ENCODE measurements at regions not wholly inside any gene's neighbourhood (a gene's known extent, or its start where the extent isn't known, plus 50 kb on each side); places are given as distances from the start of the nearest gene placed in this dataset.

DNA sequence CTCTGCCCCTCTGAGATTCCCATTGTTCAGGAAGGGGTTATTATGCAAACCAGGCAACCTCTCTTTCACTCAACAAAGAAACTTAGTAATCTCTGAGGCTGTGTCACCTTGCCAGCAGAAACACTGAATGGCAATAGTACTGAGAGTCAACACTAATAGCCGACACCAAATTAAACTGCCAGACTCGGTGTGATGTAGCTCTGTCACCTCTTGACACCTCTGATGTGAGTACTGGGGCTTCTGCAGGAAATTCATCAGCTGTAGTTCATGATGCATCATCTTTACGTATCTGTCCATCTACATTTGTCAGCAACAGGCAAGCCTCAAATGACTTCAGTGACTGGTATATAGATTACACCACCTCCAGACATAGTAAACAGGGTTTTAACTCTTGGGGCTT, 65.0 kb upstream of the ONECUT1 start:
- no peaks in the 10 kb centered on the region for H4K20me1 ChIP-seq (ENCODE audit: insufficient read depth, low read length)
- H3K4me2 ChIP-seq (ENCODE audit: low read length): no peak overlapping the region
- no peaks in the 10 kb centered on the region for H3K79me2 ChIP-seq (ENCODE audit: low read length)
- H3K27me3 ChIP-seq (ENCODE audit: low read depth, low read length): peaks cover 18% of the 10 kb centered on the region
- H3K4me1 ChIP-seq (ENCODE audit: low read length): no peaks in the 10 kb centered on the region
- H2AFZ ChIP-seq (ENCODE audit: low read depth, low read length): no peak overlapping the region
- H3K36me3 ChIP-seq (replicated peaks; ENCODE audit: low read depth, low read length): no peaks in the 10 kb centered on the region
- H3K9me3 ChIP-seq (ENCODE audit: insufficient read depth, low read length): no peaks in the 10 kb centered on the region; the same call in 1 of the 2 replicates
- H3K4me3 ChIP-seq (ENCODE audit: low read length): no peak overlapping the region
- no peak overlapping the region for H3K9ac ChIP-seq (ENCODE audit: low read length)
- no peak for TF ChIP-seq EZH2phosphoT487 (IDR thresholded peaks at IDR 0.05; ENCODE audit: low read depth)
- H3K27ac ChIP-seq (ENCODE audit: low read length): no peak overlapping the region

DNA sequence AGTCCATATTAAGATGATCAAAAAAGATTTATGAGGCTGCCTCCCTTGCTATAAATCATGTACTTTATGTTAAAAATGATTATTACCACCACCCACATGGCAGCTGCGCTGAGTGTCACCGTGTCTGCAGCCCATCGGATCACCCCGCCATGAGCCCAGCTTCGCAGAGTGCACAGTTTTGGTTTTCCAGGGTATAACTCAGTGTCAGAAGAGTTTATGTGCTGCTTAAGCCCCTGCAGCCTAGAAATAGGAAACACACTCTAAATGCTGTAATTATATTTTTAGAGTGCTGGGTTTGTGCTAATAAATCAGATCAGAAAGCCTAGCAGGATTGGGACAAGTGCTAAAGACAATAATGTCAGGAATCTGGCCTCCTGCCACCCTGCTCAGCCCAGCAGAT, 54.7 kb upstream of the ONECUT1 start:
- Histone ChIP-seq H4K20me1 (ENCODE audit: insufficient read depth, low read length) (no peaks in the 10 kb centered on the region), H3K9me3 (ENCODE audit: insufficient read depth, low read length) (no peaks in the 10 kb centered on the region), H3K4me3 (ENCODE audit: low read length) (no peak overlapping the region), H3K4me1 (ENCODE audit: low read length) (no peaks in the 10 kb centered on the region), H3K27me3 (ENCODE audit: low read depth, low read length) (peaks cover 20% of the 10 kb centered on the region; the same call in 1 of the 2 replicates), H3K4me2 (ENCODE audit: low read length) (no peak overlapping the region), H3K36me3 (replicated peaks; ENCODE audit: low read depth, low read length) (no peaks in the 10 kb centered on the region), H3K79me2 (ENCODE audit: low read length) (no peaks in the 10 kb centered on the region), H3K27ac (ENCODE audit: low read length) (no peak overlapping the region), H3K9ac (ENCODE audit: low read length) (no peak overlapping the region), H2AFZ (ENCODE audit: low read depth, low read length) (no peak overlapping the region)
- TF ChIP-seq EZH2phosphoT487 (IDR thresholded peaks at IDR 0.05; ENCODE audit: low read depth) (no peak), CTCF (IDR thresholded peaks at IDR 0.05; ENCODE audit: low read depth, low read length) (no peak)
